Neural cell (in vitro differentiated cells): ENCODE measurements at regions not wholly inside any gene's neighbourhood (a gene's known extent, or its start where the extent isn't known, plus 50 kb on each side); places are given as distances from the start of the nearest gene placed in this dataset.

Experiments used
- H2AFZ ChIP-seq: fragments of 200-600, 300-800 bp; sonication (generic), shearing (Covaris generic); 2 replicates; pipeline ENCODE4 v1.6.0; 2014; ENCODE audit warnings: low read depth, mild to moderate bottlenecking, antibody characterized with exemption, low read length, moderate library complexity
- H3F3A ChIP-seq: fragments of 200-600 bp; shearing (Covaris generic); 2 replicates; pipeline ENCODE4 v1.6.1; 2016; ENCODE audit warnings: mild to moderate bottlenecking, moderate library complexity, mixed read lengths, antibody characterized with exemption, low read length; ENCODE audit not compliant: insufficient read depth, poor library complexity, severe bottlenecking
- H3K27ac ChIP-seq: fragments of 200-600, 300-800 bp; sonication (generic), shearing (Covaris generic); 2 replicates; pipeline ENCODE4 v1.5.1; 2014; ENCODE audit warnings: mild to moderate bottlenecking, low read length, moderate library complexity
- H3K27me3 ChIP-seq: fragments of 300-800, 200-600 bp; sonication (generic), shearing (Covaris generic); 2 replicates; pipeline ENCODE4 v1.6.0; 2014; ENCODE audit warnings: mild to moderate bottlenecking, low read depth, low read length, moderate library complexity; ENCODE audit not compliant: insufficient read depth
- H3K36me3 ChIP-seq: fragments of 300-800, 200-600 bp; sonication (generic), shearing (Covaris generic); 2 replicates; pipeline ENCODE4 v1.5.1; 2014; ENCODE audit warnings: mild to moderate bottlenecking, antibody characterized with exemption, low read length, moderate library complexity; ENCODE audit not compliant: insufficient read depth
- H3K4me2 ChIP-seq: fragments of 300-800, 200-600 bp; sonication (generic), shearing (Covaris generic); 2 replicates; pipeline ENCODE4 v1.6.0; 2014; ENCODE audit warnings: mild to moderate bottlenecking, low read length
- H3K4me3 ChIP-seq: fragments of 300-800, 200-600 bp; sonication (generic), shearing (Covaris generic); 2 replicates; pipeline ENCODE4 v1.5.1; 2014; ENCODE audit warnings: mild to moderate bottlenecking, low read length, moderate library complexity
- H3K79me2 ChIP-seq: fragments of 200-600 bp; shearing (Covaris generic); replicated peaks from 2 replicates; pipeline ENCODE4 v1.6.0; 2014; ENCODE audit warnings: mild to moderate bottlenecking, low read length, moderate library complexity; ENCODE audit not compliant: insufficient read depth
- H3K9ac ChIP-seq: fragments of 300-800, 200-600 bp; sonication (generic), shearing (Covaris generic); 2 replicates; pipeline ENCODE4 v1.6.1; 2016; ENCODE audit warnings: mild to moderate bottlenecking, low read length, mixed read lengths
- H3K9me2 ChIP-seq: fragments of 200-600 bp; shearing (Covaris generic); 2 replicates; pipeline ENCODE4 v1.6.1; 2016; ENCODE audit warnings: mild to moderate bottlenecking, low read length, mixed read lengths; ENCODE audit not compliant: insufficient read depth
- H3K9me3 ChIP-seq: fragments of 200-600, 300-800 bp; sonication (generic), shearing (Covaris generic); 2 replicates; pipeline ENCODE4 v1.6.1; 2016; ENCODE audit warnings: mild to moderate bottlenecking, mixed run types, low read length, moderate library complexity, mixed read lengths
- H4K20me1 ChIP-seq: fragments of 200-600 bp; shearing (Covaris generic); 2 replicates; pipeline ENCODE4 v1.6.1; 2016; ENCODE audit warnings: mild to moderate bottlenecking, mixed run types; ENCODE audit not compliant: insufficient read depth
- CTCF ChIP-seq: fragments of 450-650 bp; IDR thresholded peaks from 2 replicates; pipeline ENCODE4 v1.5.1; 2014; ENCODE audit warnings: antibody characterized with exemption, mild to moderate bottlenecking, moderate library complexity; ENCODE audit not compliant: poor library complexity, severe bottlenecking
- EP300 ChIP-seq: fragments of 450-650 bp; conservative IDR thresholded peaks from 2 replicates; pipeline ENCODE4 v1.6.1; 2014; ENCODE audit warnings: antibody characterized with exemption, mild to moderate bottlenecking, moderate library complexity; ENCODE audit not compliant: poor library complexity, severe bottlenecking
- EZH2 ChIP-seq: fragments of 200-600, 300-800 bp; shearing (Covaris generic), sonication (generic); IDR thresholded peaks from 2 replicates; pipeline ENCODE4 v1.6.1; 2014; ENCODE audit warnings: antibody characterized with exemption, low read length, borderline replicate concordance, mild to moderate bottlenecking; ENCODE audit not compliant: insufficient read depth, poor library complexity, severe bottlenecking
- MXI1 ChIP-seq: fragments of 450-650 bp; conservative IDR thresholded peaks from 2 replicates; pipeline ENCODE4 v1.6.1; 2014; ENCODE audit warnings: antibody characterized with exemption, mild to moderate bottlenecking; ENCODE audit not compliant: poor library complexity, severe bottlenecking
- POLR2AphosphoS5 ChIP-seq: IDR thresholded peaks from 2 replicates; pipeline ENCODE4 v1.6.1; 2012
- RAD21 ChIP-seq: fragments of 450-650 bp; conservative IDR thresholded peaks from 2 replicates; pipeline ENCODE4 v1.6.1; 2014; ENCODE audit warnings: antibody characterized with exemption, mild to moderate bottlenecking, moderate library complexity
- REST ChIP-seq: IDR thresholded peaks from 2 replicates; pipeline ENCODE4 v1.6.1; 2012; ENCODE audit warnings: borderline replicate concordance
- SMC3 ChIP-seq: fragments of 450-650 bp; conservative IDR thresholded peaks from 2 replicates; pipeline ENCODE4 v1.6.1; 2014; ENCODE audit warnings: antibody characterized with exemption, mild to moderate bottlenecking, moderate library complexity; ENCODE audit not compliant: poor library complexity
- TAF1 ChIP-seq: IDR thresholded peaks from 2 replicates; pipeline ENCODE4 v1.6.1; 2012; ENCODE audit warnings: low read depth

DNA sequence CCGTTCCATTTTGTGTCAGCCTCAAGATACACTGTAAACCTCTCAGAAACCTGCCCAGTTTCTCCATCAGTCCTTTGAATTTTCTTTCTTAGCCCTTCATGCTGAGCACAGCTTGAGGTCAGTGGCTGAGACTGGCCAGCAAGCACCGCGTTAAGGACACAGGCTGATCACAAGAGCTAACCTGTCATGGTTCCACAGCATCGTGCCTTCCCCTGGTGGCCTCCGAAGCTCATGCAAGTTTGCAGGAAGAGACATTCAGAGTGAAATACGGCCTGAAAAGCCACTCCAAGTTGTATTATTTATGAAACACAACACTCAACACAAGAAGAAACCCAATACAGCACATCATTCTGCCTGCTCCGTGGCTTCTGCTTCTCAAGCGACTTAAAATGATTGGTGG lies 57.0 kb upstream of the PFKP start:
- Histone ChIP-seq H3K9ac (no peak overlapping the region), H3F3A (no peaks in the 10 kb centered on the region), H3K4me2 (no peak overlapping the region)

GRCh38 chr10:3009341-3009740 lies 58.0 kb upstream of the PFKP start:
- Histone ChIP-seq H3K79me2 (no peaks in the 10 kb centered on the region), H3K36me3 (no peaks in the 10 kb centered on the region), H3K27ac (no peak overlapping the region), H3F3A (no peaks in the 10 kb centered on the region), H3K4me3 (no peak overlapping the region), H3K9ac (no peak overlapping the region), H3K4me2 (no peak overlapping the region), H3K9me3 (no peaks in the 10 kb centered on the region), H3K9me2 (no peaks in the 10 kb centered on the region), H4K20me1 (no peaks in the 10 kb centered on the region), H3K27me3 (no peaks in the 10 kb centered on the region), H2AFZ (no peak overlapping the region)
- no peak for TF ChIP-seq EP300
- no peak for TF ChIP-seq SMC3
- no peak for TF ChIP-seq MXI1
- TF ChIP-seq CTCF: no peak
- TF ChIP-seq POLR2AphosphoS5: no peak
- TF ChIP-seq REST: no peak
- no peak for TF ChIP-seq TAF1
- TF ChIP-seq EZH2: no peak

More for the DNA sequence above, 57.0 kb upstream of the PFKP start:
- Histone ChIP-seq H4K20me1 (no peaks in the 10 kb centered on the region), H2AFZ (no peak overlapping the region), H3K9me3 (no peaks in the 10 kb centered on the region), H3K79me2 (no peaks in the 10 kb centered on the region), H3K4me3 (no peak overlapping the region), H3K36me3 (no peaks in the 10 kb centered on the region), H3K9me2 (no peaks in the 10 kb centered on the region), H3K27me3 (no peaks in the 10 kb centered on the region), H3K27ac (no peak overlapping the region)
- TF ChIP-seq REST (no peak), EP300 (no peak), RAD21 (peak; percentile 12), POLR2AphosphoS5 (no peak), CTCF (no peak)
